GM18519 (cell line): ENCODE measurements at regions not wholly inside any gene's neighbourhood (a gene's known extent, or its start where the extent isn't known, plus 50 kb on each side); places are given as distances from the start of the nearest gene placed in this dataset.

ENCODE experiments used
- ATAC-seq: cut with Tn5 transposase; IDR thresholded peaks from one replicate; pipeline ENCODE4 v1.9.1; 2021; ENCODE audit warnings: mild to moderate bottlenecking, moderate library complexity; ENCODE audit not compliant: unreplicated experiment, low FRiP score

GRCh38 chr6:40947876-40948526 is 91.0 kb downstream of the UNC5CL start:
- ATAC-seq: no peak

DNA sequence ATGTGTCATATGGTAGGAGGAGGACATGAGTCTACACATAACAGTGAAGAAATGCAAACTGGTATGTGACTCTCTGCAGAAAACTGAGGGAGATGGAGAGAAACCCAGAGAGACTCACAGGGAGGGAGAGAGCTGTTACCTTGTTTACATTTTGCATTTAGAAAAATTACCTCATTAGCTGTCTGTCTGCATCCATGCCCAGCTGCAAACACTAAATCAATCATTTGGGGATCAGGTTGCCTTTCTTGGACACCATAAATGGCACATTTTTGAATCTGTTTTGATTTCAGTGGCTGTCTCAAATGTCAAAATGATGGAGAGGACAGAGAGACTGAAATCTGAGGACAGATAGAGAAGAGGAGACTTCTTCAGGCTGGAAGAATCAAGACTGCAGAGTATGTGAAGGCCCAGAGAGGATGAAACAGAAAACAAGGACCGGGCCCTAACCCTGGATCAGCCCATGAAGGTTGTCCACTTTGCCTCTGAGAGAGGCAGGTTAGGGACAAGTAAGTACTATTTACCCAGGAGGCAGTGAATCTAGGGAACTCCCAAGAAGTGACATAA is 92.2 kb downstream of the UNC5CL start:
- ATAC-seq: no peak

DNA sequence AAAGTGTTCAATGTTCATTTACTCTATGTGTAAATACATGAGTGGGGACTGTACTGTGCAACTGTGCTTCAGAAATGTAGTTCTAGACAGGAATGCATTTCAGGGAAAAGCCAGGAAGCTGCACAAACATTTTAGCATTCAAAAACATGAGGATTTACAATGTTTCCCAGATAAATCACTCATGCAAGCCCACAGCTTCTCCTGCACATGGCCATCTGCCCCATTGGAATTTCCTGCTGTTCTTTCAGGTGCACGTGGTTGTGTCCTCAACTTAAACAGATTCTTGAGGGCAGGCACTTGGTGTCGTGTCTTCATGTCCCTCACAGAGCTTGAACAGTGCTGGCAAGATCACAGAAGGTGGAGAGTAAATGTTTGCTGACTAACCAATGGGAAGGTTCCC is 101.5 kb downstream of the UNC5CL start:
- no peak for ATAC-seq

DNA sequence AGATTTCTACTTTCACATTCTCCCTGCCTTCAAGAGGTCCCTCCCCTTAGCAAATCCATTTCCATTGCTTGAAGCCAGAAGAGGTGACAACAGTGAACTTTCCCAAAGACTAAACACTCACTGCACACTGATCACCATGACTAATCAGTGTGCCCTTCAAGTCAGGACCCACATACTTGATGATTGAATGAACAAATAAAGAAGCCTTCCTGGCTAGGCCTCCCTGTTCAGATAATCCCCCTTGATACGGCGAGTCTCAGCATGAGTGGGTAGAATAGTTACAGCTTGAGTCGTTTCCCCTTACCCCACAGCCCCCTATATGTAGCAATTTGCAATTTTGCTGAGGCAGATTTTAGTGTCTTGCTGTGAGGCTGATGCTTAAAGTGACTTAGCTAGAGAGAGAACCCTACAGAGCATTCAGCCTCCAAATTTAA is 102.2 kb downstream of the UNC5CL start:
- ATAC-seq: no peak

GRCh38 chr6:40933864-40934263 is 105.2 kb downstream of the UNC5CL start:
- no peak for ATAC-seq

GRCh38 chr6:40932953-40933352 is 106.1 kb downstream of the UNC5CL start:
- ATAC-seq: no peak

DNA sequence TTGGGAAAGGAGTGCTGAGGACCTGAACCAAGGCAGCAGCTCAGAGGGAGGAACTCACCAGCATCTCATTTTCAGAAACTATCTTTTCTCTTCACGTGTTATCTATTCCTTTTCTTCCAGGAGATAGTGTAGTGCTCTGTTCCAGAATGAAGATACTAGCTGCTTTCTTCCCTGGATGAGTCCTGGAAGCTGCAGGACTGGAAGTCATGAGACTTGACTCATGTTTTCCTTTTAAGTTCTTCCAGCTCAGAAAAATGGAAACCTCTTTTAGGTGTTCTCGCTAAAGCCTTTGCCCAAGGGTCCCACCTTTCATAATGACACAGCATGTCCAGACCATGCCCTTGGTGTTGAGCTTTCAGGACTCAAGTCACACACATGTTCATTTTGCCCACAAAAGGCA is 106.7 kb downstream of the UNC5CL start:
- ATAC-seq: no peak

DNA sequence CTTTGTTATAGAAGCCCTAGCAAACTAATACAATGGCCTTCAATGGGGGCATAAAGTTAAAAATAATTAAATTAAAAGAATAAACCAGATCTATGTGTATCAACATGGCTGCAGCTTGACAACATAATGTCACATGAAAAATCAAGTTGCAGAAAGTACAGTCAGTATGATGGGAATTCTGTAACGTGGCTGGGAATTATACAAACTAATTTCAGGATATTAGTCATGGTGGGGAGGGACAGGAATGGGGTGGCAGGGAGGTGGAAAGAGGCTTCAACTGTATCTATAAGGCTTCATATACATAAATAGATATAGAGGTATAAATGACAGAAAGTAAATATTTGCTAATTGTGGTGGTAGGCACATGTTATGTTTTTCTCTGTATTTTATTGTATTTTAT is 107.1 kb downstream of the UNC5CL start:
- ATAC-seq: no peak

DNA sequence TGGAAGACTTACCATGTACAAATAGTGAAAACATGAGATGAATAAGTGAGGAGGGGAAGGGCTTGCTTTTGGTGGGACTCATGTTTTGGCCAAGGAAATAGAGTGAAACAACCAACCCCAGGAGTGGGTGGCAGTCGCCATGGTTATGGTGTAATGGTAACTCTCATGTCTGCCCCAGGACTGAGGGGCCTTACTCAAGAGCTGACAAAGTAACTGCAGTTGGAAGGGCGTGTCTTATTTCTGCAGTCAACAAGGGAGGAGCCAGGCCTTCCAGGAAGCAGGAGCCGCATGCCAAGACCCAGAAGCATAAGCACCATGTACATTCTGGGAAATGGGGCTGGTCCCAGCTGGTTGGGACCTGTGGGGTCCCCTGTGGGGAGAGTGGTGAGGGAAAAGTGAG is 108.5 kb downstream of the UNC5CL start:
- no peak for ATAC-seq

GRCh38 chr6:40930045-40930444 is 109.0 kb downstream of the UNC5CL start:
- ATAC-seq: no peak

DNA sequence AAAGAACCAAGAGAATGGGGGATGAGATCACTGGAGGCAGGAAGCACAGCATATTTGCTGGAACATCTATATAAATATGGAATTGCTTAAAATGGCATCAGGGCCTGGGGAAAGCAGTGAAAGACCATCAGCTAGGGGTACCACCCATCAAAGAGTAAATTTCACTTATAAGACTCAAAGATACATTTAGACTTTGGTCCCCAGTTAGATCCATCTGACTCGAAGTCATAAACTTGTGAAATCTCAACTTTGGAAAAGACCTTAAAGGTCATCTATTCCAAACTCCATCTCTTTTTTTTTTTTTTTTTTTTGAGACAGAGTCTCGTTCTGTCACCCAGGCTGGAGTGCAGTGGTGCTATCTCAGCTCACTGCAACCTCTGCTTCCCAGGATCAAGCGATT is 109.8 kb downstream of the UNC5CL start:
- no peak for ATAC-seq

DNA sequence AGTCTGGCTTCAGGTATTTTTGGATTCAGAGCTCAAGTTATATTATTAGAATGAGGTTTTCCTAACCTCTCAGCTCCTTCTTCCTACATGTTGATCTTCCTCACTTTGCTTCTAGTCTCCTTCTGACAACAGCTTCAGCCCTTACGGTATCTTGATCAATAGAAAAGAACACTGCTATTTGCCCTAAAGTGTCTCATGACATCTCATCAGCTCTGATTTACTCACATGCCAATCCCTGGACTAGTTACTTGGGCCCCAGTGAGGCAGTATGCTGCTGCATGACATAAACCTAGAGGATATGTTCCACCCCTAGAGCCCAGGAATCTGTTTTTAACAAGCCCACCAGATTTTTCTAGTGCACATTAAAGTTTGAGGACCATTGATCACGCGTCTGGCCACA is 110.3 kb downstream of the UNC5CL start:
- no peak for ATAC-seq

- no peak for ATAC-seq
Observed at GRCh38 chr6:40928307-40928706, 110.7 kb downstream of the UNC5CL start.

GRCh38 chr6:40925341-40925740 is 113.7 kb downstream of the UNC5CL start:
- no peak for ATAC-seq

GRCh38 chr6:40924839-40925238 is 114.2 kb downstream of the UNC5CL start:
- no peak for ATAC-seq

GRCh38 chr6:40923880-40924279 is 115.1 kb downstream of the UNC5CL start:
- no peak for ATAC-seq

- ATAC-seq: no peak
Observed at GRCh38 chr6:40923326-40923725, 115.7 kb downstream of the UNC5CL start.

- no peak for ATAC-seq
Observed at GRCh38 chr6:40922281-40922680, 116.7 kb downstream of the UNC5CL start.

DNA sequence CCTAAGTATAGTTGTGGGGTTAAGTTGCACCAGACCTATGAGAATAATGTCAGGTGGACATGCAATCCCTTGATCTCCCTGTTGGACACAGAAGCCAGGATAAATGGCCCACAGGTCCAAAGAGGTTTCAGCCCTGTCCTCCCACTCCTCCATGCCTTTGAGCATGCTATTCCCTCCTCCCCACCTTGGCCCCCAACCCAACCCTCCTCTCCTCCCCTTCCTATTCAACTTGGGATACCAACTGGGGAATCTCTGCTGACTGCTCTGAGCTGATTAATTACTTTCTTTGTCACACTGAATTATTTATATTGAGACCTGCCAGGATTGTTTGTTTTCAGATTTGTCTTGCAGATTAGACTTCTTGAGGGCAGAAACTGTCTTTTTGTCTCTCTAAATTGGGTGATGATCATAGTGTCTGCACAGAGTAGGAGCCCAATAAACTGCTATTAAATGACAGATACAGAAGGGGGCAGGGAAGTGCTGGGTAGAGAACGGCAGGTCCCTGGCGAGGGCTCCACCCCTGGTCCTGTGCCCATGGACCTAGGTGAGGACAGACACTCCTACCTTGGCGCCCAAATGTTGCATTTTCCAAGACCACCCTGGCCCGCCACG is 120.9 kb downstream of the UNC5CL start:
- no peak for ATAC-seq

GRCh38 chr6:40917603-40918002 is 121.4 kb downstream of the UNC5CL start:
- ATAC-seq: no peak

GRCh38 chr6:40916845-40917244 is 122.2 kb downstream of the UNC5CL start:
- no peak for ATAC-seq

DNA sequence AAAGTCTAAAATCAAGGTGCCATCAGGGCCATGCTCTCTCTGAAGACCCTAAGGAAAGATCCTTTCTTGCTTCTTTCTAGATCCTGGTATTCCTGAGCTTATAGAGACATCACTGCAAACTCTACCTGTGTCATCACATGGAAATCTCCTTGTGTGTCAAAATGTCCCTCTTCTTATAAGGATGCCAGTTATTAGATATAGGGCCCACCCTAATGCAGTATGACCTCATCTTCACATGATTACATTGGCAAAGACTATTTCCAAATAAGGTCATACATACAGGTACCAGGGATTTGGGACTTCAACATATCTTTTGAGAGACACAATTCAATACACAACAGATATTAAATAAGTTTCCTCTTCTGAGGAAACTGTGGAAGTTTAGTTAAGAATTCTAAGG is 123.9 kb downstream of the UNC5CL start:
- no peak for ATAC-seq
